Astrocyte of the hippocampus (primary cell): ENCODE measurements at regions not wholly inside any gene's neighbourhood (a gene's known extent, or its start where the extent isn't known, plus 50 kb on each side); places are given as distances from the start of the nearest gene placed in this dataset.
"Not testable (repeated sequence)": the region's sequence is repeated elsewhere in the genome, so short reads cannot be mapped to it uniquely, and the experiment has no call there.

ENCODE experiments used
- DNase-seq: peaks from one replicate; pipeline ENCODE4 v3.0.0; 2011; ENCODE audit warnings: low read depth, low spot score

GRCh38 chr14:53743371-53743770, 213.3 kb downstream of the BMP4 start:
- DNase-seq = no peak

- DNase-seq = peak; percentile 20
These were observed 214.4 kb downstream of the BMP4 start for GRCh38 chr14:53742233-53742620.

DNA sequence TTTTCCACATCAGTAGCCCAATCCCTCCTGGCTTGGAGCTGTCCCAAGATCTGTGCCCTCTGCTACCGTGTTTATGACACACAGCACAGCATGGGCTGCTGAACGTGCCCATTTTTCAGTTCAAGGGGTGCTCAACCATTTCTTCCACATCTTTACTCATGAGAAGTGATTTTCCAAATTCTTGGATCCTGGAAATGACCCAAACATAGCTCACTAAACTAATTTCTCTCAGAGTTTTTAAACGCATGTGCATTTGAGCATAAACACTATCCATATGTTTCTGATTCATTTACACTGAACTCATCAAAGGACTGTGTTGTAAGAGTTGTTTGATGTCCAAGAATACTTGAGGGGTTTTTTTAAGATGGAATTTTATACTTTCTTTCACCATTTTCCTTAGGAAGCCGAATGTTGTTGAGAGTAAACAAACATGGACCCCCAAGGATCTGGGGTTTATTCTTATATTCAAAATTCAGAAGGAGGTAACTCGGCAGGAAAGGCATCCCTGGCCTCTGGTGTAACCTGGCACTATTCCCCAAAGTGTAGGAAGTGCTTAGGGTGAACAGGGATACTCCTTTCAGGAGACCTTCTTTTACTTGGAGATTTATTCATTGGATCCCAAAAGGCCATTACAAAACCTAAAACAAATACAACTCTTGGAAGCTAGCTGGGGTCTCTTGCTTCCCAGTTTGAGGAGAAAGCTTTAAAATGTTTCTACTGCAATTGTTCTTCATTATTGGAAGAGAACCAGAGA, 215.0 kb downstream of the BMP4 start:
- DNase-seq = no peak

GRCh38 chr14:53740570-53740969, 216.1 kb downstream of the BMP4 start:
- DNase-seq = no peak

DNA sequence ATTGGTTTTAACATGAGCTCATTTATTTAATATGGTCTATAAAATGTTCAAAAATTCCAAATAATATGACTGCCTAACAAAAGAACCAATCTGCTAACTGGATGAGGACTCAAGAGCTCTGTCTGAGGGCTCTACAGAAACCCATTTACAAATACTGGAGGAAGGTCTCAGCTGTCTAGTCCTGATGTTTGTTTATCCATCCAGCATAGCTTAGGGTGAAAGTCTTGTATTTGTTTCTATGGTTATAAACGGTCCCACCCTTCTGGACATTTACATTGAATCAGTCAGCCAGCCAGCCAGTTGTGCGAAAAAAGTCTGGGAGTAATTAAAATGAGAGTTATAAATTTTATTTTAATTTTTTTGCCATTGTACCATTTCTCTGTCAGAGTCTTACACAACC, 220.7 kb downstream of the BMP4 start:
- no peak for DNase-seq

DNA sequence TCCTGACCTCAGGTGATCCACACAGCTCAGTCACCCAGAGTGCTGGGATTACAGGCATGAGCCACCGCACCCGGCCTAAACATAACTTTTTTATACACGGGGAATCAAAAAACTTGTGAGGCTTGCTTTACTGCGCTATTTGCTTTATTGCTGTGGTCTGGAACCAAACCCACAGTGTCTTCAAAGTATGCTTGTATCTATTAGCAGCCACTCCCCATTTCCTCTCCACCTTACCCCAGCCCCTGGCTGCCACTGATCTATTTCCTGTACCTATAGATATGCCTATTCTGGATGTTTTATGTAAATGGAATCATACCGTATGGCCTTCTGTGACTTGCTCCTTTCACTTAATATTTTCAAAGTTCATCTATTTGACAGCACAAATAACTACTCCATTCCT, 233.4 kb downstream of the BMP4 start:
- no peak for DNase-seq

DNA sequence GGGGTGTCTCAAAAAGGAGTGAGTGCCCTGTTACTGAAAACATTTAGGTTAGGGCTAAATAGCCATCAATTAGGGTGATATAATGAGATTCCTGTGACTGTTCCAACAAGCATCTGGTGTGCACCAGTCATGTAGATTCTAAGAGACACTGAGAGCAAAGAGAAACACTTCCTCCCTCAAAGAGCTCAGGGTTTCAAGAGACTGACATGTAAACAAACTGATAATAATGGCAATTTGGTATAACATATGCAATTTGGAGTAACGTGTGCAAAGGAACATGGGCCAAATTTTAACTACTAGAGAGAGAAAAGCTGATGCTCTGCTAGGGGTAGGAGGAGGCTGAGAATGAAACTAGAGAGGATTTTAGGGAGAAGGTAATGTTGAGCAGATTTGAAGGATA, 237.1 kb downstream of the BMP4 start:
- DNase-seq = no peak

DNA sequence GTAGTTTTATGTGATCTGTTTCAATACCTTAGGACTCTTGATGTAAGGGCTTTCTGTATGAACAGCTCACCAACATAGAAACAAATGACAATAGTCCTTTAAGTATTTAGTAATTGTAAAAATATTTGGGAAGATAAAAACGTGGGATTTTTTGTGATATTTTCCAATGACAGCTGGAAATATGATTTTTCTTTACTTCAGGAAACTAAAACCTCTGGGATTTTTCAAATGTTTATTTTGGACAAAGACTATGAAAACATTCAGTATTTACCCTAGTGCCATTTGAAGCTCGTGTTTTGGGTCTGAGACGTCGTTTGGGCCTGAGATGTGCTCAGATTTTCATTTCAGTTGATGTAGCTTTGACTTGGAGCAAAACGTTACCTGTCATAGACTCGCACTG, 240.0 kb downstream of the BMP4 start:
- peak; percentile 7 for DNase-seq

DNA sequence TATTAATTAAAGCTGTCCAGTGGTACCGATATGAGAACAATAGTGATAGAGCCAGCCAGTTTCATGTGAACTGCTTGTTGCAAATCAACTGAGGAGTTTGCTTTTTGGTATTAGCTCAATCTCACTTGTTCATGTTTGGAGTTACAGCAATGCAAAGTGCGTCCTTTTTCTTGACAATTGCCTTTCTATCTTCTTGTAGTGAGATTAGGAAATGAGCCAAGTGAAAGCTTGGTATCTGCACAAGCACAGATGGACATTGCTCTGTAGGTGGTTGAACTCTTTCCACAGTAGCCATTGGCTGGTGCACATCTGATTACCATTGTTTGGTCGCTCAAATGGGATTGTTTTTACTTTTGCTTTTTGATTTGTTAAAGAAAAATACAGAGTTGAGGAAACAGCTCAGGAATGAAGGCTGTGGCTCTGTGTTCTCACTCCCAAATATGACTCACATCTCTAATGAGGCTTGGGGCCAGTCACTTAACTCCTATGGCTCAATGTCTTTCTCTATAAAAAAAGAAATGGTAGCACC, 241.4 kb downstream of the BMP4 start:
- DNase-seq = peak; percentile 88

GRCh38 chr14:53714495-53715192, 242.0 kb downstream of the BMP4 start:
- DNase-seq = peak; percentile 11

DNA sequence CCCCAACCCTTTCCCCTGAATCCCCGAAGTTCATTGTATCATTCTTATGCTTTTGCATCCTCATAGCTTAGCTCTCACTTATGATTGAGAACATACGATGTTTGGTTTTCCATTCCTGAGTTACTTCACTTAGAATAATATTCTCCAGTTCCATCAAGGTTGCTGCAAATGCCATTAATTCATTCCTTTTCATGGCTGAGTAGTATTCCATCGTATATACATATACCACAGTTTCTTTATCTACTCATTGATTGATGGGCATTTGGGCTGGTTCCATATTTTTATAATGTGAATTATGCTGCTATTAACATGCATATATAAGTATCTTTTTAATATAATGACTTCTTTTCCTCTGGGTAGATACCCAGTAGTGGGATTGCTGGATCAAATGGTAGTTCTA, 243.7 kb downstream of the BMP4 start:
- not testable (repeated sequence) for DNase-seq

DNA sequence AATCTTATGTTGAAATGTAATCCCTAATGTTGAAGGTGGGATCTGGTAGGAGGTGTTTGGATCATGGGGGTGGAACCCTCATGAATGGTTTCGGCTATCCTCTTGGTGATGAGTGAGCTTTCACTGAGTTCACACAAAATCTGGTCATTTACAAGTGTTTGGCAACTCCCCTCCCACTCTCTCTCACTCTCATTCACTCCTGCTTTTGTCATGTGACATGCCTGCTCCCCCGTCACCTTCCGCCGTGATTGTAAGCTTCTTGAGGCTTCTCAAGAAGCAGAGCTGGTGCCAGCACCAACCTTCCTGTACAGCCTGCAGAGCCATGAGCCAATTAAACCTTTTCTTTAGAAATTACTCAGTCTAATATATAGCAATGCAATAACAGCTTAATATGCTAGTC, 245.4 kb downstream of the BMP4 start:
- DNase-seq = no peak

- no peak for DNase-seq
These were observed 246.0 kb downstream of the BMP4 start for GRCh38 chr14:53710615-53711014.

DNA sequence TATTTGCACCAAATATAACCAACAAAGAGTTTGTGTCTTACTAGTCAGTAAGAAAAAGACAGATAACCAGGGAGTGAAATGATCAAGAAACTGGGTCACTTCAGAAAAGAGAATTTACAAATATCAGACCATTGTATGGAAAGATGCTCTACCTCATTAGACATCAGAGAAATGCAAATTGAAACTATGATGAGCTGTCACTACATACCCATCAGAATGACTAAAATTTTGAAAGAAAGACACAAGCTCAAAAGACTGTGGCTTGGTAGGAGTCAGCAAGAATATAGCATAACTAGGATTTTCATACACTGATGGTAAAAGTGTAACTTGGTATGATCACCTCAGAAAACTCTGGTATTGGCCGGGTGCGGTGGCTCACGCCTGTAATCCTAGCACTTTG, 247.2 kb downstream of the BMP4 start:
- DNase-seq = no peak

- no peak for DNase-seq
These were observed 253.2 kb downstream of the BMP4 start for GRCh38 chr14:53703457-53703856.

GRCh38 chr14:53701108-53701875, 255.3 kb downstream of the BMP4 start:
- DNase-seq = no peak

- peak; percentile 26 for DNase-seq
These were observed 260.2 kb downstream of the BMP4 start for GRCh38 chr14:53696217-53696965.

GRCh38 chr14:53695692-53696214, 260.9 kb downstream of the BMP4 start:
- no peak for DNase-seq

- DNase-seq = no peak
These were observed 263.7 kb downstream of the BMP4 start for GRCh38 chr14:53692885-53693284.

DNA sequence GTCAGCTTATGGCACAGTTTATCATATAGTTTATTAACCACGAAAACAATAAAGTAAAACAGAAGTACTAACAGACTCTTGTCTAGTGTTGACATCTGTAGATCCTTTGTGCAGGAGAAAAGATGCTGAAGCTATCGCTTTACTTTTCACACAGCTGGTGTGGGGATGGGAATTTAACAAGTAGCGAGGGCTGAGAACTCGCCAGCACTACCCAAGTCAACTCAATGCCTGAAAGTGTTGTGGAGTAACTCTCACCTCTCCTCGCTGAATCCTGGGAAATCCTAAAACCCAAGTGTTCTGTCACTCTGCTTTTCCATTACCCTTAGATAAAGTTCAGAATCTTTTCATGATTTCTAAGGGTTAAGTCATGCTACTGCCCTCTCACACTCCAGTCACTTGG, 264.2 kb downstream of the BMP4 start:
- no peak for DNase-seq

- DNase-seq = no peak
These were observed 273.4 kb downstream of the BMP4 start for GRCh38 chr14:53683229-53683628.
